HG03095 (cell line): ENCODE measurements at regions not wholly inside any gene's neighbourhood (a gene's known extent, or its start where the extent isn't known, plus 50 kb on each side); places are given as distances from the start of the nearest gene placed in this dataset.
"Not testable (repeated sequence)": the region's sequence is repeated elsewhere in the genome, so short reads cannot be mapped to it uniquely, and the experiment has no call there.

Experiments
- ATAC-seq: cut with Tn5 transposase; IDR thresholded peaks from one replicate; pipeline ENCODE4 v1.9.1; 2021; ENCODE audit warnings: moderate library complexity; ENCODE audit not compliant: unreplicated experiment

DNA sequence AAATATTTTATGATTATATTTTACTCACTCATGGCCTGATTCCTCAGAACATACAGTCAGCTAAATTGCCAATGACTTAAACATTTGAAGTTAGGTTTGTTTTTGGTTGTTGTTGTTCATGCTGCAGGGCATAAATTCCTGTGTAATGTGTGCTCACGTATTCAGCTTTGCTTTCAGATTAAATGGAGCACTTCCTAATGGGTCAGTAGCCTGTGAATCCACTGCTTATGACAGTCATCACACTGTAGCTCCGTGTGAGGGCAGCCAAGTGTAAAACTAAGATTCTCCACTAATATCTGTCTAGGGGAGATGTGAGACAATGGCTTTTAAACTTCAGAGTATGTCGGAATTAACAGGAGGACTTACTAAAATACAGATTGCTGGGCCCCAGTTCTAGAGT, 955.8 kb downstream of the SPATA31A7 start:
- ATAC-seq, result not testable (repeated sequence)
